Right lobe of liver (tissue), 4 donors: ENCODE measurements at regions not wholly inside any gene's neighbourhood (a gene's known extent, or its start where the extent isn't known, plus 50 kb on each side); places are given as distances from the start of the nearest gene placed in this dataset.

Source experiments
- POLR2A ChIP-seq: fragments of 450-650 bp; IDR thresholded peaks from one replicate; pipeline ENCODE4 v1.6.1; 2017; ENCODE audit warnings: antibody characterized with exemption, mild to moderate bottlenecking
- TF ChIP-seq, protein P1 (sequence below), 4 donors: fragments of 200-600 bp in 3 of 4; fragments of 450-650 bp in 1 of 4; IDR thresholded peaks; one replicate each; pipeline versions ENCODE4 v1.5.1 to v1.8.0; 2016 to 2022; ENCODE audit warnings: antibody characterized with exemption in 4 of 4, mild to moderate bottlenecking in 2 of 4
- donor health status: DM: no; HTN: no; CAD: no.
- donor health status: DM: no; HTN: no; CAD: no.
- donor health status: DM: no; HTN: yes; CAD: no.

DNA sequence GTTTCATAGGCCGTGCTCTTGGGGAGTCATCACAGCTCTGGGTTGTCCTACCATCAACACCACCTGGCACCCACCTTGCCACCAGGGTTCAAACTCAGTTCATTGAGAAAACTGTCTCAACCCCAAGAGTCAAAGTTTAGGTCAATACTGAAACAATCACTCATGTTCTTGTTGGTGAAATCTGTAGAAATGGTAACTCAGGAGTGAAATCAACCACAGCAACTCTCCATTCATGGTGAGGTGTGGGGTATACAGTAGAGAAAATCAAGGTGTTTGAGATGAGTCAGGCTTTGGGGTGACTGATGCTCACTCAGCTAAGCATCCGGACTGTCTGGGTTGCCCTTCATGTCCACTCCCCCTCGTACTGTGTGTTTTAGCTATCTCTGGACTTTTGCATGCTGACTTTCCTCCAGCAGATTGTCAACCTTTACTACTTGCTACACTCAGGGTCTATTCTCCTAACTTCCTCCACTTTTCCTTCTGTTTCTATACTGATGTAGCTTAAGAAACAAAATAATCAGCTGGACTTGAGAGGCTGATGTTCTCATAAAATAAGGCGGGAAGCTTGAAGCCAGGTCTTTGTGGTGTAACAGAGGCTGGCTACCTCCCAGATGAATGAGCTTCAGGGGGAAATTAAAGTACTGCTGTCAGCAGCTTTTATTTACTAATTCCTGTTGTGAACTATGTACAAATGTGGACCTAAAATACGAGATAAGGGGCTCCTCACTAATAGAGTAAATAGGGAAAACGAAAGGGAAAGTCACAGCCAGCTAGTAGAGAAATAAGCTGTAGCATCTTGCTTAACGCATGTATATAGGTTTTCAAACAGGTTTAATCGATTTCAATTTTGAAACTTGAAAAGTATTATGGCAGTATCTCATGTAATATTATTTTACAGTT is 173.6 kb upstream of the AKR1E2 start:
- no peak for TF ChIP-seq POLR2A
- TF ChIP-seq, protein P1, sequence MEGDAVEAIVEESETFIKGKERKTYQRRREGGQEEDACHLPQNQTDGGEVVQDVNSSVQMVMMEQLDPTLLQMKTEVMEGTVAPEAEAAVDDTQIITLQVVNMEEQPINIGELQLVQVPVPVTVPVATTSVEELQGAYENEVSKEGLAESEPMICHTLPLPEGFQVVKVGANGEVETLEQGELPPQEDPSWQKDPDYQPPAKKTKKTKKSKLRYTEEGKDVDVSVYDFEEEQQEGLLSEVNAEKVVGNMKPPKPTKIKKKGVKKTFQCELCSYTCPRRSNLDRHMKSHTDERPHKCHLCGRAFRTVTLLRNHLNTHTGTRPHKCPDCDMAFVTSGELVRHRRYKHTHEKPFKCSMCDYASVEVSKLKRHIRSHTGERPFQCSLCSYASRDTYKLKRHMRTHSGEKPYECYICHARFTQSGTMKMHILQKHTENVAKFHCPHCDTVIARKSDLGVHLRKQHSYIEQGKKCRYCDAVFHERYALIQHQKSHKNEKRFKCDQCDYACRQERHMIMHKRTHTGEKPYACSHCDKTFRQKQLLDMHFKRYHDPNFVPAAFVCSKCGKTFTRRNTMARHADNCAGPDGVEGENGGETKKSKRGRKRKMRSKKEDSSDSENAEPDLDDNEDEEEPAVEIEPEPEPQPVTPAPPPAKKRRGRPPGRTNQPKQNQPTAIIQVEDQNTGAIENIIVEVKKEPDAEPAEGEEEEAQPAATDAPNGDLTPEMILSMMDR (IDR thresholded peaks at IDR 0.05), result no peak
